ENCODE measurements at regions not wholly inside any gene's neighbourhood (a gene's known extent, or its start where the extent isn't known, plus 50 kb on each side); places are given as distances from the start of the nearest gene placed in this dataset.

- no peak overlapping the region for H3K27ac ChIP-seq (ENCODE audit: insufficient read depth, low read length)
- H4K20me1 ChIP-seq (ENCODE audit: insufficient read depth, low read length): no peaks in the 10 kb centered on the region
- no peak overlapping the region for H2BK20ac ChIP-seq (ENCODE audit: low read depth, low read length)
- no peak overlapping the region for H3K4ac ChIP-seq (ENCODE audit: low read depth, low read length)
- H3K56ac ChIP-seq (ENCODE audit: extremely low read depth, insufficient read depth, low read length): no peak overlapping the region
- no peak overlapping the region for H2AFZ ChIP-seq (replicated peaks; ENCODE audit: low read length, poor library complexity)
- no peaks in the 10 kb centered on the region for H3K79me1 ChIP-seq (ENCODE audit: low read depth in 1 of 2, low read length in 2 of 2)
- no peak overlapping the region for H3K4me2 ChIP-seq (ENCODE audit: low read depth, low read length)
- POLR2A ChIA-PET (ENCODE audit: unreplicated experiment): no interaction called here
- no peak overlapping the region for H3K9ac ChIP-seq (ENCODE audit: low read depth, low read length)
- H3K14ac ChIP-seq (replicated peaks; ENCODE audit: low read depth, low read length): no peak overlapping the region
- peaks cover 15% of the 10 kb centered on the region for H3K9me3 ChIP-seq (ENCODE audit: control insufficient read depth, insufficient read depth, low read length)
- no peaks in the 10 kb centered on the region for H3K4me1 ChIP-seq (ENCODE audit: control insufficient read depth, insufficient read depth, low read length)
- H4K8ac ChIP-seq (ENCODE audit: low read depth in 2 of 2, low read length in 2 of 2): no peak overlapping the region
- DNase-seq (no peak), ATAC-seq (ENCODE audit: low read depth) (no peak)
- H3K18ac ChIP-seq (ENCODE audit: low read depth, low read length): no peak overlapping the region
- no peak overlapping the region for H2BK15ac ChIP-seq (ENCODE audit: low read depth, low read length)
- no peaks in the 10 kb centered on the region for H3K9me1 ChIP-seq (ENCODE audit: insufficient read depth, low read length)
- H2BK120ac ChIP-seq (ENCODE audit: low read depth, low read length): no peak overlapping the region
- dilution Hi-C loops (cut with HindIII; ENCODE audit: low sequenced_read_pairs, unreplicated experiment): no loop called here
- intact Hi-C loops (cut with micrococcal nuclease): no loop called here
- H3K27me3 ChIP-seq (ENCODE audit: control insufficient read depth, insufficient read depth, low read length): peaks cover 1% of the 10 kb centered on the region
- no peak overlapping the region for H3K23ac ChIP-seq (ENCODE audit: low read depth, low read length)
- no peak overlapping the region for H4K5ac ChIP-seq (ENCODE audit: low read depth, low read length)
- TF ChIP-seq BHLHE40 (IDR thresholded peaks at IDR 0.05; ENCODE audit: low read depth, low read length) (no peak), POLR2A (IDR thresholded peaks at IDR 0.05; ENCODE audit: low read depth, low read length) (no peak), FOS (IDR thresholded peaks at IDR 0.05; ENCODE audit: low read depth, low read length) (no peak), RFX5 (IDR thresholded peaks at IDR 0.05; ENCODE audit: low read depth, low read length) (no peak), NFE2L2 (IDR thresholded peaks at IDR 0.05; ENCODE audit: low read depth, low read length) (no peak), ELK1 (IDR thresholded peaks at IDR 0.05; ENCODE audit: borderline replicate concordance, low read depth, low read length) (no peak), RAD21 (IDR thresholded peaks at IDR 0.05; ENCODE audit: low read length) (no peak), CHD1 (IDR thresholded peaks at IDR 0.05; ENCODE audit: low read depth, low read length) (no peak), CEBPB (IDR thresholded peaks at IDR 0.05; ENCODE audit: low read depth, low read length) (no peak), MXI1 (IDR thresholded peaks at IDR 0.05; ENCODE audit: borderline replicate concordance, low read depth, low read length) (no peak)
- TF ChIP-seq, protein P1, sequence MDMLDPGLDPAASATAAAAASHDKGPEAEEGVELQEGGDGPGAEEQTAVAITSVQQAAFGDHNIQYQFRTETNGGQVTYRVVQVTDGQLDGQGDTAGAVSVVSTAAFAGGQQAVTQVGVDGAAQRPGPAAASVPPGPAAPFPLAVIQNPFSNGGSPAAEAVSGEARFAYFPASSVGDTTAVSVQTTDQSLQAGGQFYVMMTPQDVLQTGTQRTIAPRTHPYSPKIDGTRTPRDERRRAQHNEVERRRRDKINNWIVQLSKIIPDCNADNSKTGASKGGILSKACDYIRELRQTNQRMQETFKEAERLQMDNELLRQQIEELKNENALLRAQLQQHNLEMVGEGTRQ (IDR thresholded peaks at IDR 0.05; ENCODE audit: low read depth, low read length): no peak
- H3K4me3 ChIP-seq (ENCODE audit: insufficient read depth, low read depth, low read length): no peak overlapping the region
- H2BK5ac ChIP-seq (ENCODE audit: low read depth, low read length, poor library complexity, severe bottlenecking): no peak overlapping the region
- CTCF ChIA-PET: no interaction called here
- H2AK9ac ChIP-seq (replicated peaks; ENCODE audit: low read depth, low read length, poor library complexity): no peak overlapping the region
- in situ Hi-C loops (cut with MboI; ENCODE audit: low sequenced_read_pairs): no loop called here
- no TSS peak for BruUV-seq (replicated peaks)
- no peak overlapping the region for H2AK5ac ChIP-seq (ENCODE audit: low read depth, low read length)
- no CpG with 5 or more reads among the region's 5 CpGs for WGBS, 2 experiments (ENCODE audit: extremely low coverage in 2 of 2, insufficient read length in 1 of 2)
- no peak overlapping the region for H4K91ac ChIP-seq (ENCODE audit: insufficient read depth, low read depth, low read length)
- H3K36me3 ChIP-seq (ENCODE audit: control insufficient read depth, insufficient read depth, low read length): no peaks in the 10 kb centered on the region
These were observed 228.3 kb upstream of the NLRP1 start for GRCh38 chr17:5812590-5812989.
